ENCODE measurements at regions not wholly inside any gene's neighbourhood (a gene's known extent, or its start where the extent isn't known, plus 50 kb on each side); places are given as distances from the start of the nearest gene placed in this dataset.

DNA sequence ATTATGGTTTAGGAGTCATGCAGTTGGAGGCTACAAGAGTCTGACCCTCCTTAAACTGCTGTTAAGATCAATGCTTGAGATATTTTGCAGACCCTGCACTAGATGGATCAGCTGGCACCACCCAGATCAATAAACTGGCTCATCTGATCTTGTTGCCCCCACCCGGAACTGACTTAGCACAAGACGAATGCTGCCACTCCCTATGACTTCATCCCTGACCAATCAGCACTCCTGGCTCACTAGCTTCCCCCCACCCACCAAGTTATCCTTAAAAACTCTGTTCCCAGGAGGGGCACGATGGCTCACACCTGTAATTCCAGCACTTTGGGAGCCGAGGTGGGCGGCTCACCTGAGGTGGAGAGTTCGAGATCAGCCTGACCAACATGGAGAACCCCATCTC lies 594.0 kb downstream of the NTRK3 start:
- Histone ChIP-seq H3K27ac (ENCODE audit: low read depth, low read length) (no peak overlapping the region), H3K36me3 (ENCODE audit: control insufficient read depth, insufficient read depth, low read length) (no peaks in the 10 kb centered on the region), H2BK5ac (ENCODE audit: low read length) (no peak overlapping the region), H3K56ac (ENCODE audit: low read length) (no peak overlapping the region), H3K9ac (ENCODE audit: low read length) (no peak overlapping the region), H4K8ac (ENCODE audit: low read depth, low read length) (no peak overlapping the region), H3K4me2 (ENCODE audit: low read length) (no peak overlapping the region), H2BK120ac (ENCODE audit: low read depth, low read length) (no peak overlapping the region), H4K5ac (ENCODE audit: low read length) (no peak overlapping the region), H3K18ac (ENCODE audit: low read length) (no peak overlapping the region), H3K4me3 (ENCODE audit: low read length) (no peak overlapping the region), H3K79me1 (ENCODE audit: low read length) (no peaks in the 10 kb centered on the region), H3K27me3 (ENCODE audit: insufficient read depth, low read length, poor library complexity) (no peaks in the 10 kb centered on the region), H3K4ac (ENCODE audit: low read depth, low read length) (no peak overlapping the region), H3K4me1 (ENCODE audit: control insufficient read depth, low read depth, low read length) (no peaks in the 10 kb centered on the region), H2AK5ac (ENCODE audit: low read length) (no peak overlapping the region), H3K79me2 (ENCODE audit: control insufficient read depth, insufficient read depth, low read length) (no peaks in the 10 kb centered on the region), H2BK15ac (replicated peaks; ENCODE audit: low read depth) (no peak overlapping the region), H3K23ac (ENCODE audit: low read length) (no peak overlapping the region)
- WGBS (ENCODE audit: extremely low coverage, insufficient coverage, low lambda C conversion rate) = no CpG with 5 or more reads among the region's 6 CpGs
- no peak for DNase-seq

DNA sequence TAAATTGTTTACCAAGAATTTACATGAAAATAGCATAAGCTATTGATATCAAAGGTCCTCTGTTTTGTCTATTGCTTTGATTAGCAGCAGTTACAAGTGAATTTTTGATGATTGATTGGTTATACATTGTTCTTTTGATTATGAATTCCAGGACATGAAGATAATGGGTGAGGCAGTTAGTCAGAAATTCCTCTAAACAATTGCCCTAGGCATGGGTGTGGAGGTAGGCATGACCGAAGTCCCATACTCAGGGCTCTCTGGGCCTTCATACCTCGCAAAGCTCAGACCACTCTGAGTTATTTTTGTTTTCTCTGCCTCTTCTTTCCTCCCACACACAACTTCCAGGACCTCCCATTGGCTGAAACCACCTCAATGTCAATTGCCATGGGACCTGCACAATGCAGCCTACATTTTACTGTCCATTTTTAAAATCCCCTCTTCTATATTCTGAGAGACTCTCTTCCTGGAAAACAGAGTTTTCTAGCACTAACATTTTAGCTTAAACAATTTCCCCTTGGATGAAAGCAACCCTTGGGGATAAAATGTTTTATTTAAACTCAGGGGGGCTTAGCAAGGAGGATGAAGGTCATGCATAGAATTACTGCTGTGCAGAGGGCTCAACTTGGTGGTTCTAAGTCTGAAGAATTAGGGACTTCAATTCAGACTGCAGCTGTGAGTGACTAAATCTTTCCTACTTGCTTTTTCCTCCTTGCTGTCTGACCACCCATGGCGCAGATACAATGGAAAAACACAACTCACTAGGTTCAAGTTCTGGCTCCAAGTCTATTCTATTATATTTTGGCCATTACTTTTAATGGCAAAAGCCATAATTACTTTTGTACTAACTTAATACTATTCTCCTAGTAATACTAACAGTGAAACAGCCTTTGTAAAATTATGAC lies 594.8 kb downstream of the NTRK3 start:
- H3K4ac ChIP-seq (ENCODE audit: low read depth, low read length) = no peak overlapping the region
- H3K79me1 ChIP-seq (ENCODE audit: low read length) = no peaks in the 10 kb centered on the region
- H3K18ac ChIP-seq (ENCODE audit: low read length) = no peak overlapping the region
- H3K36me3 ChIP-seq (ENCODE audit: control insufficient read depth, insufficient read depth, low read length) = no peaks in the 10 kb centered on the region
- H3K9ac ChIP-seq (ENCODE audit: low read length) = no peak overlapping the region
- no peak overlapping the region for H3K27ac ChIP-seq (ENCODE audit: low read depth, low read length)
- no peak overlapping the region for H3K56ac ChIP-seq (ENCODE audit: low read length)
- H3K4me3 ChIP-seq (ENCODE audit: low read length) = no peak overlapping the region
- H4K8ac ChIP-seq (ENCODE audit: low read depth, low read length) = no peak overlapping the region
- no peaks in the 10 kb centered on the region for H3K79me2 ChIP-seq (ENCODE audit: control insufficient read depth, insufficient read depth, low read length)
- H3K4me2 ChIP-seq (ENCODE audit: low read length) = no peak overlapping the region
- H3K4me1 ChIP-seq (ENCODE audit: control insufficient read depth, low read depth, low read length) = no peaks in the 10 kb centered on the region
- H2BK120ac ChIP-seq (ENCODE audit: low read depth, low read length) = no peak overlapping the region
- no peaks in the 10 kb centered on the region for H3K27me3 ChIP-seq (ENCODE audit: insufficient read depth, low read length, poor library complexity)
- no peak overlapping the region for H2BK15ac ChIP-seq (replicated peaks; ENCODE audit: low read depth)
- no CpG with 5 or more reads among the region's 3 CpGs for whole genome bisulfite sequencing (ENCODE audit: extremely low coverage, insufficient coverage, low lambda C conversion rate)
- no peak overlapping the region for H2AK5ac ChIP-seq (ENCODE audit: low read length)
- H3K23ac ChIP-seq (ENCODE audit: low read length) = no peak overlapping the region
- no peak overlapping the region for H2BK5ac ChIP-seq (ENCODE audit: low read length)
- no peak for DNase-seq
- no peak overlapping the region for H4K5ac ChIP-seq (ENCODE audit: low read length)

DNA sequence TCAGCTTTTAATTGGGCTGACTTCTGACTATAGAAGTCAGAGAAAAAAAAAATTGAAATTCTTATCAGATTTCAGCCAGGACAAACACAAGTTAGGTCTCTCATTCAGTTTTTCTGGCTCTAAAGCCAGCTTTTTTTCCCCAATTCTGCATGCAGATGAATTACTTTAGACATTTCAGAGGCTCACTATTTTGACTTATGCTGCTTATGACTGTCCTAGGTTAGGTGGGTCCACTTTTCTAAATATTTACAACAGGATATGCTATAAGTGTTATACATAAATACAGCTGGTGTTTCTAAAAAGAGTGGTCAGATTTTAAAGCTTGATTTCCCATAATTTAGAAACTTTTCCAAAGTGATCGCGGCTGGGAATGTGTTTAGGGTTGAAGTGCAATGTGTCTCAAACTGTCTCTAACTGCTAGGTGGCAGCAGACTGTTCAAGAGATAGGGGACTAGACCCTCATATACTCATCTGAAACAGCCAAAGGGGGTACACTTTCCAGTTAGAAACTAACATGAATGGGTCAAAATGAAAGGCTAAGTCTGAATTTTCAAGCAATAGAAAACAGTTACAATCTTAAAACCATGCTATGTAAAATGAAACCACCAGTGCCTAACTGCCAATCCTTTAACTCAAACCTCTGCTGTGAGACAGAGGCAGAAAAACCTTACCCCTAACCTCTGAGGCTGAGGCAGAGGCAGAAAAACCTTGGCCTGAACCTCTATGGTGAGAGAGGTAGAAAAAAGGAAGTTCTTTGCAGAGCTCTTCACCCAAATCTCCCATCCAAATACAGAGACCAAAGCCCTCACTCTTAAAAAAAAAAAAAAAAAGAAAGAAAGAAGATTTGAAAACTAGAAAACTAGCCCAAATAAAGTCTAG lies 596.0 kb downstream of the NTRK3 start:
- no CpG with 5 or more reads among the region's 2 CpGs for WGBS (ENCODE audit: extremely low coverage, insufficient coverage, low lambda C conversion rate)
- Histone ChIP-seq H3K79me2 (ENCODE audit: control insufficient read depth, insufficient read depth, low read length) (no peaks in the 10 kb centered on the region), H3K27ac (ENCODE audit: low read depth, low read length) (no peak overlapping the region), H3K56ac (ENCODE audit: low read length) (no peak overlapping the region), H4K5ac (ENCODE audit: low read length) (no peak overlapping the region), H3K4me3 (ENCODE audit: low read length) (no peak overlapping the region), H3K36me3 (ENCODE audit: control insufficient read depth, insufficient read depth, low read length) (no peaks in the 10 kb centered on the region), H3K79me1 (ENCODE audit: low read length) (no peaks in the 10 kb centered on the region), H2BK15ac (replicated peaks; ENCODE audit: low read depth) (no peak overlapping the region), H2BK5ac (ENCODE audit: low read length) (no peak overlapping the region), H3K4ac (ENCODE audit: low read depth, low read length) (no peak overlapping the region), H4K8ac (ENCODE audit: low read depth, low read length) (no peak overlapping the region), H3K4me1 (ENCODE audit: control insufficient read depth, low read depth, low read length) (no peaks in the 10 kb centered on the region), H3K18ac (ENCODE audit: low read length) (no peak overlapping the region), H3K23ac (ENCODE audit: low read length) (no peak overlapping the region), H3K4me2 (ENCODE audit: low read length) (no peak overlapping the region), H3K9ac (ENCODE audit: low read length) (no peak overlapping the region), H3K27me3 (ENCODE audit: insufficient read depth, low read length, poor library complexity) (no peaks in the 10 kb centered on the region), H2AK5ac (ENCODE audit: low read length) (no peak overlapping the region), H2BK120ac (ENCODE audit: low read depth, low read length) (no peak overlapping the region)
- no peak for DNase-seq

DNA sequence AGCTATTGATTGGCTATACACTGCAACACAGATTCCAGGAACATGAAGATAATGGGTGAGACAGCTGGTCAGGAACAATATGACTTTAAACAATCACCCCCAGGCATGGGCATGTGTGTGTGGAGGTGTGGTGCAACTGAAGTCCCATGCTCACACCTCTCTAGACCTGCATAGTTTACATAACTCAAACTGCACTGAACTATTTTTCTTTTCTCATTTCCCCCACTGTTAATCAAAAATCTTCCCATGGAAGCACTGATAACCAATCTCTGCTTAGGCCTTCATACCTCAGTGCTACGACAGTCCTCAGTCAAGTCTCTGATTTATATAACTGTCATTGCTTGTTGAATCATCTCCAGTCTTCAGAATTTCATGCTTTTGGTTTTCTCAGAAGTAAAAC lies 600.2 kb downstream of the NTRK3 start:
- Histone ChIP-seq H3K27me3 (ENCODE audit: insufficient read depth, low read length, poor library complexity) (no peaks in the 10 kb centered on the region), H3K4me2 (ENCODE audit: low read length) (no peak overlapping the region), H3K56ac (ENCODE audit: low read length) (no peak overlapping the region), H3K9ac (ENCODE audit: low read length) (no peak overlapping the region), H4K5ac (ENCODE audit: low read length) (no peak overlapping the region), H3K79me1 (ENCODE audit: low read length) (no peaks in the 10 kb centered on the region), H2BK120ac (ENCODE audit: low read depth, low read length) (no peak overlapping the region), H3K23ac (ENCODE audit: low read length) (no peak overlapping the region), H2AK5ac (ENCODE audit: low read length) (no peak overlapping the region), H2BK15ac (replicated peaks; ENCODE audit: low read depth) (no peak overlapping the region), H3K27ac (ENCODE audit: low read depth, low read length) (no peak overlapping the region), H3K4me3 (ENCODE audit: low read length) (no peak overlapping the region), H4K8ac (ENCODE audit: low read depth, low read length) (no peak overlapping the region), H3K36me3 (ENCODE audit: control insufficient read depth, insufficient read depth, low read length) (no peaks in the 10 kb centered on the region), H3K4ac (ENCODE audit: low read depth, low read length) (no peak overlapping the region), H2BK5ac (ENCODE audit: low read length) (no peak overlapping the region), H3K18ac (ENCODE audit: low read length) (no peak overlapping the region), H3K4me1 (ENCODE audit: control insufficient read depth, low read depth, low read length) (no peaks in the 10 kb centered on the region), H3K79me2 (ENCODE audit: control insufficient read depth, insufficient read depth, low read length) (no peaks in the 10 kb centered on the region)
- DNase-seq = no peak
- WGBS (ENCODE audit: extremely low coverage, insufficient coverage, low lambda C conversion rate) = no CpG with 5 or more reads among the region's 1 CpG

DNA sequence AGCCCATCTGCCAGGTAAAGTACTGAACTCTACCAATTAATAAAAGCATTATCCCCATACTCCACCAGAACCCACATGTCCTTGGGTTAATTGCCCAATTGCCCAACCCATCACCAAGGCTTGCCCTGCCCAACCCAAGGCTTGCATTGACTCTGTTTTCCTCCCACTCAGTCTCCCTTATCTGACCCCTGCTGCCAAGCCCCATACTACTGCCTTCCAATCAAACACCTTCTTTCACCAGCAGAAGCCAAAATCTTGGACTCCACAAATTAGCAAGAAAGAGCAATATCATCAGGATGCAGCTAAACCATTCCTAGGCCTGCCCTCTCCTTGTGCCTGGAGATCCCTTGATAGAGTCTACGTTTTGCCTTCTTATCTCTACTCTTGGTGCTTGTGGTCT lies 602.9 kb downstream of the NTRK3 start:
- no peak overlapping the region for H3K27ac ChIP-seq (ENCODE audit: low read depth, low read length)
- DNase-seq = peak; percentile 25
- H3K4ac ChIP-seq (ENCODE audit: low read depth, low read length) = no peak overlapping the region
- no peaks in the 10 kb centered on the region for H3K79me2 ChIP-seq (ENCODE audit: control insufficient read depth, insufficient read depth, low read length)
- WGBS (ENCODE audit: extremely low coverage, insufficient coverage, low lambda C conversion rate) = no CpG with 5 or more reads among the region's 1 CpG
- no peak overlapping the region for H3K4me3 ChIP-seq (ENCODE audit: low read length)
- H2AK5ac ChIP-seq (ENCODE audit: low read length) = no peak overlapping the region
- no peaks in the 10 kb centered on the region for H3K36me3 ChIP-seq (ENCODE audit: control insufficient read depth, insufficient read depth, low read length)
- H4K8ac ChIP-seq (ENCODE audit: low read depth, low read length) = no peak overlapping the region
- no peaks in the 10 kb centered on the region for H3K27me3 ChIP-seq (ENCODE audit: insufficient read depth, low read length, poor library complexity)
- H3K4me1 ChIP-seq (ENCODE audit: control insufficient read depth, low read depth, low read length) = no peaks in the 10 kb centered on the region
- no peak overlapping the region for H3K23ac ChIP-seq (ENCODE audit: low read length)
- no peak overlapping the region for H3K56ac ChIP-seq (ENCODE audit: low read length)
- H3K79me1 ChIP-seq (ENCODE audit: low read length) = no peaks in the 10 kb centered on the region
- H2BK120ac ChIP-seq (ENCODE audit: low read depth, low read length) = no peak overlapping the region
- no peak overlapping the region for H4K5ac ChIP-seq (ENCODE audit: low read length)
- no peak overlapping the region for H3K9ac ChIP-seq (ENCODE audit: low read length)
- H2BK5ac ChIP-seq (ENCODE audit: low read length) = no peak overlapping the region
- H2BK15ac ChIP-seq (replicated peaks; ENCODE audit: low read depth) = no peak overlapping the region
- H3K18ac ChIP-seq (ENCODE audit: low read length) = no peak overlapping the region
- H3K4me2 ChIP-seq (ENCODE audit: low read length) = no peak overlapping the region

Data from mesendoderm (in vitro differentiated cells).